Tibial nerve (tissue), 4 donors: ENCODE measurements at regions not wholly inside any gene's neighbourhood (a gene's known extent, or its start where the extent isn't known, plus 50 kb on each side); places are given as distances from the start of the nearest gene placed in this dataset.

ENCODE experiments used
- CTCF ChIP-seq, 5 experiments: fragments of 200-600 bp in 3 of 5; fragments of 450-650 bp in 2 of 5; sonication (generic) in 3 of 5; IDR thresholded peaks; one replicate each; pipeline ENCODE4 v1.5.1; 2016 to 2019; ENCODE audit warnings: antibody characterized with exemption in 5 of 5, mild to moderate bottlenecking in 3 of 5, moderate library complexity in 2 of 5
- EP300 ChIP-seq, 2 donors: sonication (generic); formaldehyde crosslinking; IDR thresholded peaks; one replicate each; pipeline ENCODE4 v1.6.1; 2017; ENCODE audit warnings: antibody characterized with exemption in 2 of 2, mild to moderate bottlenecking in 1 of 2
- POLR2A ChIP-seq, 2 donors: fragments of 450-650 bp; IDR thresholded peaks; one replicate each; pipeline ENCODE4 v1.6.1; 2017; ENCODE audit warnings: antibody characterized with exemption in 2 of 2, mild to moderate bottlenecking in 2 of 2, moderate library complexity in 2 of 2

- TF ChIP-seq CTCF (IDR thresholded peaks at IDR 0.05) (no peak), POLR2A (IDR thresholded peaks at IDR 0.05) (no peak), EP300 (IDR thresholded peaks at IDR 0.05) (no peak)
Measured at GRCh38 chr14:71185637-71186036, 278.4 kb downstream of the PCNX1 start.
